Esophagus squamous epithelium (tissue), 5 donors: ENCODE measurements at regions not wholly inside any gene's neighbourhood (a gene's known extent, or its start where the extent isn't known, plus 50 kb on each side); places are given as distances from the start of the nearest gene placed in this dataset.

Source experiments
- DNase-seq: peaks from one replicate; lab custom pipeline; 2025; lab: John Stamatoyannopoulos, UW
- H3K27ac ChIP-seq, 4 donors: fragments of 200-600 bp; sonication (generic); one replicate each; pipeline ENCODE4 v1.5.1; 2016 to 2019; ENCODE audit warnings: mild to moderate bottlenecking in 1 of 4
- H3K27me3 ChIP-seq, 4 donors: fragments of 200-600 bp; sonication (generic); 1 replicate in 3 of 4; 2 replicates in 1 of 4; pipeline versions ENCODE4 v1.5.1 to v1.6.0; 2017 to 2021; ENCODE audit warnings: antibody characterized with exemption in 1 of 4
- H3K36me3 ChIP-seq, 3 donors: fragments of 200-600 bp; sonication (generic); one replicate each; pipeline ENCODE4 v1.5.1; 2016 to 2019
- H3K4me1 ChIP-seq, 3 donors: fragments of 200-600 bp; sonication (generic); one replicate each; pipeline ENCODE4 v1.5.1; 2017 to 2019
- H3K4me3 ChIP-seq, 4 donors: fragments of 200-600 bp; sonication (generic); 1 replicate in 3 of 4; 2 replicates in 1 of 4; pipeline ENCODE4 v1.5.1; 2016 to 2019; ENCODE audit warnings: mild to moderate bottlenecking in 2 of 4, moderate library complexity in 1 of 4
- H3K9me3 ChIP-seq, 3 donors: fragments of 200-600 bp; sonication (generic); one replicate each; pipeline ENCODE4 v1.5.1; 2016 to 2019
- POLR2A ChIP-seq, 4 donors: fragments of 450-650 bp; IDR thresholded peaks; one replicate each; pipeline ENCODE4 v1.6.1; 2017; ENCODE audit warnings: antibody characterized with exemption in 4 of 4, mild to moderate bottlenecking in 4 of 4, moderate library complexity in 3 of 4
- WGBS, 2 donors: methylation state at CpG; one replicate each; pipeline ENCODE4 v1.1.5; 2018; 5-methylcytosine and 5-hydroxymethylcytosine counted together
- intact Hi-C: fragments of 100-400 bp; cut with DNase I; formaldehyde crosslinking; loops from one replicate; pipeline ENCODE4 v1.15.0; 2022
- TF ChIP-seq, protein P1 (sequence below), 6 experiments: fragments of 450-650 bp in 4 of 6; fragments of 200-600 bp in 2 of 6; sonication (generic) in 2 of 6; IDR thresholded peaks; one replicate each; pipeline ENCODE4 v1.5.1; 2016 to 2019; ENCODE audit warnings: antibody characterized with exemption in 6 of 6, mild to moderate bottlenecking in 4 of 6, moderate library complexity in 4 of 6
- donor health status: DM: yes; HTN: yes; CAD: no.

- TF ChIP-seq POLR2A (IDR thresholded peaks at IDR 0.05), result no peak
- TF ChIP-seq, protein P1, sequence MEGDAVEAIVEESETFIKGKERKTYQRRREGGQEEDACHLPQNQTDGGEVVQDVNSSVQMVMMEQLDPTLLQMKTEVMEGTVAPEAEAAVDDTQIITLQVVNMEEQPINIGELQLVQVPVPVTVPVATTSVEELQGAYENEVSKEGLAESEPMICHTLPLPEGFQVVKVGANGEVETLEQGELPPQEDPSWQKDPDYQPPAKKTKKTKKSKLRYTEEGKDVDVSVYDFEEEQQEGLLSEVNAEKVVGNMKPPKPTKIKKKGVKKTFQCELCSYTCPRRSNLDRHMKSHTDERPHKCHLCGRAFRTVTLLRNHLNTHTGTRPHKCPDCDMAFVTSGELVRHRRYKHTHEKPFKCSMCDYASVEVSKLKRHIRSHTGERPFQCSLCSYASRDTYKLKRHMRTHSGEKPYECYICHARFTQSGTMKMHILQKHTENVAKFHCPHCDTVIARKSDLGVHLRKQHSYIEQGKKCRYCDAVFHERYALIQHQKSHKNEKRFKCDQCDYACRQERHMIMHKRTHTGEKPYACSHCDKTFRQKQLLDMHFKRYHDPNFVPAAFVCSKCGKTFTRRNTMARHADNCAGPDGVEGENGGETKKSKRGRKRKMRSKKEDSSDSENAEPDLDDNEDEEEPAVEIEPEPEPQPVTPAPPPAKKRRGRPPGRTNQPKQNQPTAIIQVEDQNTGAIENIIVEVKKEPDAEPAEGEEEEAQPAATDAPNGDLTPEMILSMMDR (IDR thresholded peaks at IDR 0.05), result no peak
- Histone ChIP-seq H3K36me3 (no peaks in the 10 kb centered on the region), H3K4me1 (peaks cover 0 to 17% (median 7%) of the 10 kb centered on the region in 3 donors), H3K27ac (no peak overlapping the region), H3K4me3 (no peak overlapping the region), H3K9me3 (no peaks in the 10 kb centered on the region), H3K27me3 (no peaks in the 10 kb centered on the region)
- intact Hi-C loops, result loop anchor here (5.0 kb wide), 1 partner anchor 462 kb away; no protein-coding TSS in a partner anchor
- WGBS, 2 donors, result 72 to 94% methylated on average over 7 of the region's 7 CpGs
- no peak for DNase-seq
Observed at GRCh38 chr10:61279400-61279799, 173.8 kb downstream of the TMEM26 start.

- no peaks in the 10 kb centered on the region for H3K36me3 ChIP-seq
- no peaks in the 10 kb centered on the region for H3K9me3 ChIP-seq
- intact Hi-C loops, result loop anchor here (5.0 kb wide), 1 partner anchor 461 kb away; no protein-coding TSS in a partner anchor
- no peak overlapping the region for H3K4me3 ChIP-seq
- H3K4me1 ChIP-seq, result peaks cover 0 to 9% (median 0%) of the 10 kb centered on the region in 3 donors
- no peak for TF ChIP-seq POLR2A (IDR thresholded peaks at IDR 0.05)
- TF ChIP-seq, protein P1 (IDR thresholded peaks at IDR 0.05), result no peak
- WGBS, 2 donors, result 78 to 89% methylated on average over 2 of the region's 2 CpGs
- H3K27me3 ChIP-seq, result no peaks in the 10 kb centered on the region
- no peak overlapping the region for H3K27ac ChIP-seq
- DNase-seq, result no peak
Observed at GRCh38 chr10:61278556-61278955, 174.6 kb downstream of the TMEM26 start.

DNA sequence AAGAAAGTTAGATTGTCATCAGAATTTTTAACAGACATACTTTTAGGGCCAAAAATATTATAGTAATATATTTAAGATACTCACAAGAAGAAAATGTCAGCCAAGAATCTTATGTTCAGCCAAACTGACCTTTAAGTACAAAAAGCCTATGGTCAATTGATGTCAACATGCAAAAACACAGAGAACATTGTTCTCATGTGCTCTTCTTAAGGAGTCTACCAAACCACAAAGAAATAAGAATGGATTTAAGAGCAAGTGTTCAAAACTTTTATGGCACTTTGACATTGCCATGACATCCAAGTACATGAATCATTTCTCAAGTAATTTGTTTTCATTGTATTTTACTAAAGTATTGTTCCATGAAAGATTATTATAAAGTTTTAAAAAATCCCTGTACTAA is 180.4 kb downstream of the TMEM26 start:
- no peak for TF ChIP-seq POLR2A (IDR thresholded peaks at IDR 0.05)
- TF ChIP-seq, protein P1 (IDR thresholded peaks at IDR 0.05), result no peak
- Histone ChIP-seq H3K36me3 (no peaks in the 10 kb centered on the region), H3K4me3 (no peak overlapping the region), H3K4me1 (peaks cover 0 to 5% (median 0%) of the 10 kb centered on the region in 3 donors), H3K27ac (no peak overlapping the region), H3K9me3 (no peaks in the 10 kb centered on the region), H3K27me3 (no peaks in the 10 kb centered on the region)
- intact Hi-C loops, result no loop called here
- no peak for DNase-seq

- H3K27ac ChIP-seq, result no peak overlapping the region
- intact Hi-C loops, result no loop called here
- DNase-seq, result no peak
- H3K9me3 ChIP-seq, result no peaks in the 10 kb centered on the region
- no peaks in the 10 kb centered on the region for H3K36me3 ChIP-seq
- H3K27me3 ChIP-seq, result no peaks in the 10 kb centered on the region
- peaks cover 0 to 5% (median 0%) of the 10 kb centered on the region in 3 donors for H3K4me1 ChIP-seq
- H3K4me3 ChIP-seq, result no peak overlapping the region
- 36 to 49% methylated on average over 3 of the region's 3 CpGs for WGBS, 2 donors
- TF ChIP-seq, protein P1 (IDR thresholded peaks at IDR 0.05), result no peak
- no peak for TF ChIP-seq POLR2A (IDR thresholded peaks at IDR 0.05)
Observed at GRCh38 chr10:61271127-61271780, 181.9 kb downstream of the TMEM26 start.

DNA sequence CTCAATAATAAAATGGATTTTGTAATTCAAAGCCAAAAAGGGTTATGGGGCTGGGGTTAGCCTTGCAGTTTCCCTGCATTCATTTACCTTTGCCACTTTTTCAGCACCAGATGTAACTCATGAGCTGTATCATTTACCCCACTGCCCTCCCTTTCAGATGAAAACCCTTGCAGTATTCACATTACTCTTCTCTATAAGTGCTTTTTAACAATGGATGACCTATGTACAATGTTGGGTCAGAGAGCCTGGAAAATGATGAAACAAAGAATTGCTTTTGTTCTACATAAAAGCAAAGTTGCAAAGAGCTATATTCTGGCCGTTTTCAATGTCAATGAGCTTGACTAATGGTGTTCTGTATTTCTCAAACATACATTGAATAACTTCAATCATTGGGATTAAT is 189.7 kb downstream of the TMEM26 start:
- DNase-seq, result no peak
- Histone ChIP-seq H3K27me3 (peaks cover 0 to 4% (median 0%) of the 10 kb centered on the region in 4 donors), H3K36me3 (no peaks in the 10 kb centered on the region), H3K9me3 (no peaks in the 10 kb centered on the region), H3K4me3 (no peak overlapping the region), H3K27ac (no peak overlapping the region), H3K4me1 (no peaks in the 10 kb centered on the region)
- TF ChIP-seq POLR2A (IDR thresholded peaks at IDR 0.05), result no peak
- TF ChIP-seq, protein P1 (IDR thresholded peaks at IDR 0.05), result no peak
- intact Hi-C loops, result no loop called here
- 11 to 38% methylated on average over 1 of the region's 1 CpG for WGBS, 2 donors
